ENCODE measurements at regions not wholly inside any gene's neighbourhood (a gene's known extent, or its start where the extent isn't known, plus 50 kb on each side); places are given as distances from the start of the nearest gene placed in this dataset.

- in situ Hi-C loops (cut with HindIII; ENCODE audit: low sequenced_read_pairs), result no loop called here
Measured at GRCh38 chr18:24530630-24531111, 70.2 kb downstream of the HRH4 start.

GRCh38 chr18:24534271-24534670 is 73.8 kb downstream of the HRH4 start:
- in situ Hi-C loops (cut with HindIII; ENCODE audit: low sequenced_read_pairs), result no loop called here

GRCh38 chr18:24534737-24535136 is 74.3 kb downstream of the HRH4 start:
- in situ Hi-C loops (cut with HindIII; ENCODE audit: low sequenced_read_pairs), result no loop called here

- in situ Hi-C loops (cut with HindIII; ENCODE audit: low sequenced_read_pairs), result no loop called here
Measured at GRCh38 chr18:24535527-24536295, 75.3 kb downstream of the HRH4 start.

- in situ Hi-C loops (cut with HindIII; ENCODE audit: low sequenced_read_pairs), result no loop called here
Measured at GRCh38 chr18:24536326-24536725, 75.9 kb downstream of the HRH4 start.

GRCh38 chr18:24536834-24537233 is 76.4 kb downstream of the HRH4 start:
- in situ Hi-C loops (cut with HindIII; ENCODE audit: low sequenced_read_pairs), result no loop called here

- in situ Hi-C loops (cut with HindIII; ENCODE audit: low sequenced_read_pairs), result no loop called here
Measured at GRCh38 chr18:24538414-24539264, 78.2 kb downstream of the HRH4 start.

- in situ Hi-C loops (cut with HindIII; ENCODE audit: low sequenced_read_pairs), result no loop called here
Measured at GRCh38 chr18:24539866-24540617, 79.6 kb downstream of the HRH4 start.

- in situ Hi-C loops (cut with HindIII; ENCODE audit: low sequenced_read_pairs), result no loop called here
Measured at GRCh38 chr18:24540896-24541295, 80.5 kb downstream of the HRH4 start.

GRCh38 chr18:24543086-24543794 is 82.8 kb downstream of the HRH4 start:
- in situ Hi-C loops (cut with HindIII; ENCODE audit: low sequenced_read_pairs), result no loop called here

- in situ Hi-C loops (cut with HindIII; ENCODE audit: low sequenced_read_pairs), result no loop called here
Measured at GRCh38 chr18:24543795-24544498, 83.5 kb downstream of the HRH4 start.

- in situ Hi-C loops (cut with HindIII; ENCODE audit: low sequenced_read_pairs), result no loop called here
Measured at GRCh38 chr18:24544949-24545348, 84.5 kb downstream of the HRH4 start.

- in situ Hi-C loops (cut with HindIII; ENCODE audit: low sequenced_read_pairs), result no loop called here
Measured at GRCh38 chr18:24545651-24546050, 85.2 kb downstream of the HRH4 start.

GRCh38 chr18:24546307-24546706 is 85.9 kb downstream of the HRH4 start:
- in situ Hi-C loops (cut with HindIII; ENCODE audit: low sequenced_read_pairs), result no loop called here

GRCh38 chr18:24548583-24548982 is 88.1 kb downstream of the HRH4 start:
- in situ Hi-C loops (cut with HindIII; ENCODE audit: low sequenced_read_pairs), result no loop called here

GRCh38 chr18:24552218-24552617 is 91.8 kb downstream of the HRH4 start:
- in situ Hi-C loops (cut with HindIII; ENCODE audit: low sequenced_read_pairs), result no loop called here

- in situ Hi-C loops (cut with HindIII; ENCODE audit: low sequenced_read_pairs), result no loop called here
Measured at GRCh38 chr18:24553571-24554285, 93.3 kb downstream of the HRH4 start.

GRCh38 chr18:24558403-24558802 is 98.0 kb downstream of the HRH4 start:
- in situ Hi-C loops (cut with HindIII; ENCODE audit: low sequenced_read_pairs), result no loop called here

- in situ Hi-C loops (cut with HindIII; ENCODE audit: low sequenced_read_pairs), result no loop called here
Measured at GRCh38 chr18:24559526-24559925, 99.1 kb downstream of the HRH4 start.
